B cell (primary cell): ENCODE measurements at regions not wholly inside any gene's neighbourhood (a gene's known extent, or its start where the extent isn't known, plus 50 kb on each side); places are given as distances from the start of the nearest gene placed in this dataset.

Experiments used
- ATAC-seq: fragments of 200-7000 bp; cut with Tn5 transposase; one replicate; pipeline ENCODE4 v1.10.0; 2021; ENCODE audit warnings: low read depth, mild to moderate bottlenecking, moderate number of reproducible peaks, moderate library complexity
- CTCF ChIA-PET: fragments of 350-600 bp; sonication (Branson Sonifier 250); formaldehyde crosslinking; loops from one replicate; lab custom pipeline; 2021; ENCODE audit warnings: antibody characterized with exemption, inconsistent platforms; lab: Charles Lee
- POLR2A ChIA-PET: fragments of 350-600 bp; sonication (Branson Sonifier 250); formaldehyde crosslinking; loops from one replicate; lab custom pipeline; 2021; ENCODE audit warnings: antibody characterized with exemption; lab: Charles Lee
- DNase-seq: peaks from one replicate; pipeline ENCODE4 v3.0.0; 2013
- H2AFZ ChIP-seq: 2 replicates; pipeline ENCODE4 v1.6.1; 2012; ENCODE audit warnings: mild to moderate bottlenecking, low read depth, low read length; ENCODE audit not compliant: insufficient read depth, poor library complexity, severe bottlenecking
- H3K27ac ChIP-seq, 2 donors: 1 replicate in 1 of 2; 2 replicates in 1 of 2; pipeline ENCODE4 v1.5.1; 2012 to 2013; ENCODE audit warnings: low read length in 2 of 2, mild to moderate bottlenecking in 2 of 2, moderate library complexity in 1 of 2
- H3K27me3 ChIP-seq, 4 experiments: fragments of 200-600 bp in 1 of 4; sonication (generic) in 1 of 4; replicated peaks in 1 of 4; 1 replicate in 2 of 4; 2 replicates in 2 of 4; pipeline versions ENCODE4 v1.6.1 to v1.7.0; 2013 to 2016; ENCODE audit warnings: low read length in 3 of 4, mild to moderate bottlenecking in 2 of 4, mixed read lengths in 1 of 4, moderate library complexity in 1 of 4; ENCODE audit not compliant: insufficient read depth in 4 of 4, control insufficient read depth in 3 of 4; ENCODE audit errors: control extremely low read depth in 1 of 4
- H3K36me3 ChIP-seq, 2 experiments: replicated peaks in 1 of 2; 1 replicate in 1 of 2; 2 replicates in 1 of 2; pipeline versions ENCODE4 v1.6.1 to v1.7.1; 2013; ENCODE audit warnings: low read length in 1 of 2; ENCODE audit not compliant: insufficient read depth in 2 of 2, control insufficient read depth in 1 of 2; ENCODE audit errors: control extremely low read depth in 1 of 2, extremely low read depth in 1 of 2
- H3K4me1 ChIP-seq, 2 donors: fragments of 200-600 bp in 1 of 2; sonication (generic) in 1 of 2; 1 replicate in 1 of 2; 2 replicates in 1 of 2; pipeline versions ENCODE4 v1.5.1 to v1.6.1; 2013 to 2017; ENCODE audit warnings: low read length in 2 of 2; ENCODE audit not compliant: control insufficient read depth in 2 of 2, insufficient read depth in 2 of 2
- H3K4me2 ChIP-seq: replicated peaks from 2 replicates; pipeline ENCODE3; 2012; ENCODE audit warnings: mild to moderate bottlenecking, low read depth, low read length; ENCODE audit not compliant: poor library complexity, severe bottlenecking
- H3K4me3 ChIP-seq, 5 experiments: fragments of 200-600 bp in 1 of 5; sonication (generic) in 1 of 5; 1 replicate in 3 of 5; 2 replicates in 2 of 5; pipeline versions ENCODE4 v1.5.1 to v1.7.0; 2011 to 2016; ENCODE audit warnings: low read length in 4 of 5, mild to moderate bottlenecking in 4 of 5, low read depth in 2 of 5, control low read depth in 1 of 5, moderate library complexity in 1 of 5; ENCODE audit not compliant: insufficient read depth in 1 of 5; ENCODE audit errors: control extremely low read depth in 1 of 5, extremely low read depth in 1 of 5
- H3K79me2 ChIP-seq: fragments of 200-600 bp; sonication (generic); one replicate; pipeline ENCODE4 v1.6.0; 2016; ENCODE audit warnings: low read length; ENCODE audit not compliant: control insufficient read depth, insufficient read depth
- H3K9ac ChIP-seq: fragments of 200-600 bp; sonication (generic); 2 replicates; pipeline ENCODE4 v1.6.1; 2017; ENCODE audit warnings: mild to moderate bottlenecking, low read length, moderate library complexity
- H3K9me3 ChIP-seq, 3 donors: one replicate each; pipeline versions ENCODE4 v1.6.1 to v1.7.1; 2013; ENCODE audit warnings: low read length in 2 of 3; ENCODE audit not compliant: control insufficient read depth in 2 of 3, insufficient read depth in 1 of 3; ENCODE audit errors: control extremely low read depth in 1 of 3
- H4K20me1 ChIP-seq: 2 replicates; pipeline ENCODE4 v1.6.0; 2012; ENCODE audit warnings: mild to moderate bottlenecking, low read length; ENCODE audit not compliant: insufficient read depth, control insufficient read depth, poor library complexity, severe bottlenecking
- H3K27ac Mint-ChIP-seq: one replicate; pipeline ENCODE4 v1.8.0; 2021; ENCODE audit warnings: mixed read lengths
- H3K27me3 Mint-ChIP-seq: one replicate; pipeline ENCODE4 v1.8.0; 2021; ENCODE audit warnings: mixed read lengths
- H3K4me1 Mint-ChIP-seq: one replicate; pipeline ENCODE4 v1.8.0; 2021; ENCODE audit warnings: mixed read lengths
- H3K4me3 Mint-ChIP-seq: one replicate; pipeline ENCODE4 v1.8.0; 2021; ENCODE audit warnings: mixed read lengths
- H3K9me3 Mint-ChIP-seq: one replicate; pipeline ENCODE4 v1.8.0; 2022; ENCODE audit warnings: mixed read lengths; ENCODE audit not compliant: insufficient read depth
- CTCF ChIP-seq: fragments of 200-600 bp; IDR thresholded peaks from one replicate; pipeline ENCODE4 v1.8.0; 2022; ENCODE audit warnings: antibody characterized with exemption, mild to moderate bottlenecking
- EZH2 ChIP-seq: IDR thresholded peaks from 2 replicates; pipeline ENCODE4 v1.6.1; 2012; ENCODE audit warnings: borderline replicate concordance, low read depth, mild to moderate bottlenecking, moderate library complexity, low read length; ENCODE audit not compliant: insufficient read depth, poor library complexity, severe bottlenecking
- WGBS: methylation state at CpG from one replicate; pipeline ENCODE4 v1.1.5; 2013; ENCODE audit warnings: missing lambda C conversion rate; ENCODE audit not compliant: insufficient coverage; 5-methylcytosine and 5-hydroxymethylcytosine counted together
- intact Hi-C: fragments of 100-400 bp; cut with micrococcal nuclease; formaldehyde crosslinking; loops from one replicate; pipeline ENCODE4 v1.10.0; 2022

- no peak overlapping the region for H3K27ac Mint-ChIP-seq
- H3K9ac ChIP-seq, result no peak overlapping the region
- no peaks in the 10 kb centered on the region for H3K36me3 ChIP-seq
- H3K4me3 Mint-ChIP-seq, result no peak overlapping the region
- intact Hi-C loops, result no loop called here
- ATAC-seq (no peak), DNase-seq (no peak)
- no peak overlapping the region for H2AFZ ChIP-seq
- no peaks in the 10 kb centered on the region for H3K27me3 Mint-ChIP-seq
- ChIA-PET CTCF (no interaction called here), POLR2A (no interaction called here)
- WGBS, result 40% methylated on average over 1 of the region's 1 CpG
- H3K27me3 ChIP-seq, result no peaks in the 10 kb centered on the region
- H3K79me2 ChIP-seq, result no peaks in the 10 kb centered on the region
- no peaks in the 10 kb centered on the region for H4K20me1 ChIP-seq
- H3K4me1 ChIP-seq, result no peaks in the 10 kb centered on the region
- peaks cover 0 to 2% (median 0%) of the 10 kb centered on the region in 3 donors for H3K9me3 ChIP-seq
- H3K4me3 ChIP-seq, result no peak overlapping the region
- H3K9me3 Mint-ChIP-seq, result no peaks in the 10 kb centered on the region
- H3K4me1 Mint-ChIP-seq, result peaks cover 4% of the 10 kb centered on the region
- TF ChIP-seq CTCF (no peak), EZH2 (no peak)
- H3K4me2 ChIP-seq, result no peak overlapping the region
- H3K27ac ChIP-seq, result no peak overlapping the region
Observed at GRCh38 chr6:112691289-112691688, 344.2 kb downstream of the RFPL4B start.

GRCh38 chr6:112695001-112695400 is 347.9 kb downstream of the RFPL4B start:
- Mint-ChIP-seq H3K9me3 (no peaks in the 10 kb centered on the region), H3K4me3 (no peak overlapping the region), H3K4me1 (no peaks in the 10 kb centered on the region), H3K27ac (no peak overlapping the region), H3K27me3 (no peaks in the 10 kb centered on the region)
- H3K27ac ChIP-seq, result no peak overlapping the region
- H2AFZ ChIP-seq, result no peak overlapping the region
- no peak for ATAC-seq
- intact Hi-C loops, result no loop called here
- H4K20me1 ChIP-seq, result no peaks in the 10 kb centered on the region
- no peak overlapping the region for H3K4me3 ChIP-seq
- no peak for DNase-seq
- no peaks in the 10 kb centered on the region for H3K9me3 ChIP-seq
- H3K36me3 ChIP-seq, result no peaks in the 10 kb centered on the region
- no peaks in the 10 kb centered on the region for H3K4me1 ChIP-seq
- no peaks in the 10 kb centered on the region for H3K27me3 ChIP-seq
- H3K79me2 ChIP-seq, result no peaks in the 10 kb centered on the region
- WGBS, result no CpG with 5 or more reads among the region's 2 CpGs
- no peak overlapping the region for H3K9ac ChIP-seq
- ChIA-PET CTCF (no interaction called here), POLR2A (no interaction called here)
- no peak overlapping the region for H3K4me2 ChIP-seq
- no peak for TF ChIP-seq CTCF
